SK-N-SH (cell line): ENCODE measurements at regions not wholly inside any gene's neighbourhood (a gene's known extent, or its start where the extent isn't known, plus 50 kb on each side); places are given as distances from the start of the nearest gene placed in this dataset.

ENCODE experiments used
- CTCF ChIA-PET: fragments of 300-600, 350-600 bp; formaldehyde crosslinking; extraction: SDS; loops from one replicate; lab custom pipeline; 2021; lab: Yijun Ruan, JAX
- POLR2A ChIA-PET: fragments of 350-600 bp; sonication (Branson Sonifier 250); formaldehyde crosslinking; extraction: SDS; loops from one replicate; lab custom pipeline; 2020; ENCODE audit warnings: antibody characterized with exemption, inconsistent platforms; lab: Yijun Ruan, JAX
- DNase-seq: peaks from one replicate; pipeline ENCODE4 v3.0.0; 2012
- H2AFZ ChIP-seq: fragments of 200-600 bp; sonication (generic); 2 replicates; pipeline ENCODE4 v1.8.1; 2016; ENCODE audit warnings: antibody characterized with exemption, mild to moderate bottlenecking, low read depth
- H3F3A ChIP-seq: fragments of 200-600 bp; sonication (generic); replicated peaks from 2 replicates; pipeline ENCODE3; 2016; ENCODE audit warnings: antibody characterized with exemption, mild to moderate bottlenecking; ENCODE audit not compliant: insufficient read depth
- H3K27ac ChIP-seq, 2 experiments: fragments of 200-500 bp in 1 of 2; fragments of 200-600 bp in 1 of 2; sonication (Bioruptor generic) in 1 of 2; sonication (generic), shearing (Covaris generic) in 1 of 2; 2 replicates each; pipeline versions ENCODE4 v1.5.1 to v1.6.1; 2014 to 2016; ENCODE audit warnings: low read depth in 2 of 2, inconsistent platforms in 1 of 2, low read length in 1 of 2, mild to moderate bottlenecking in 1 of 2, mixed read lengths in 1 of 2
- H3K27me3 ChIP-seq: fragments of 200-600 bp; sonication (generic), shearing (Covaris generic); 2 replicates; pipeline ENCODE4 v1.6.1; 2016; ENCODE audit warnings: mixed run types; ENCODE audit not compliant: insufficient read depth
- H3K36me3 ChIP-seq, 2 experiments: fragments of 200-500 bp in 1 of 2; fragments of 200-600 bp in 1 of 2; sonication (Bioruptor generic) in 1 of 2; sonication (generic) in 1 of 2; replicated peaks in 1 of 2; 2 replicates each; pipeline versions ENCODE3 to v1.5.1; 2014 to 2016; ENCODE audit warnings: low read length in 1 of 2, mild to moderate bottlenecking in 1 of 2; ENCODE audit not compliant: insufficient read depth in 2 of 2, control insufficient read depth in 1 of 2
- H3K4me1 ChIP-seq, 2 experiments: fragments of 200-500 bp in 1 of 2; fragments of 200-600 bp in 1 of 2; sonication (Bioruptor generic) in 1 of 2; sonication (generic), shearing (Covaris generic) in 1 of 2; 2 replicates each; pipeline versions ENCODE4 v1.5.1 to v1.6.1; 2014 to 2016; ENCODE audit warnings: low read depth in 1 of 2, low read length in 1 of 2, mixed run types in 1 of 2; ENCODE audit not compliant: insufficient read depth in 2 of 2, control insufficient read depth in 1 of 2
- H3K4me2 ChIP-seq: fragments of 200-600 bp; sonication (generic), shearing (Covaris generic); 2 replicates; pipeline ENCODE4 v1.6.1; 2017; ENCODE audit warnings: mixed run types
- H3K4me3 ChIP-seq, 2 experiments: fragments of 200-500 bp in 1 of 2; fragments of 200-600 bp in 1 of 2; sonication (Bioruptor generic) in 1 of 2; sonication (generic), shearing (Covaris generic) in 1 of 2; 2 replicates each; pipeline versions ENCODE4 v1.5.1 to v1.8.1; 2014 to 2016; ENCODE audit warnings: low read depth in 2 of 2, inconsistent platforms in 1 of 2, low read length in 1 of 2, mild to moderate bottlenecking in 1 of 2, mixed read lengths in 1 of 2, moderate library complexity in 1 of 2
- H3K79me2 ChIP-seq: fragments of 200-600 bp; sonication (generic); 2 replicates; pipeline ENCODE4 v1.8.1; 2017; ENCODE audit warnings: mild to moderate bottlenecking; ENCODE audit not compliant: insufficient read depth
- H3K9ac ChIP-seq: fragments of 200-600 bp; sonication (generic); 2 replicates; pipeline ENCODE4 v1.6.1; 2017; ENCODE audit warnings: mixed run types
- H3K9me2 ChIP-seq: fragments of 200-600 bp; sonication (generic); 2 replicates; pipeline ENCODE4 v1.6.1; 2017; ENCODE audit warnings: mixed run types
- H3K9me3 ChIP-seq: fragments of 200-600 bp; sonication (generic); 2 replicates; pipeline ENCODE4 v1.6.1; 2017; ENCODE audit warnings: mixed run types, mild to moderate bottlenecking, moderate library complexity
- H4K20me1 ChIP-seq: fragments of 200-600 bp; sonication (generic); 2 replicates; pipeline ENCODE4 v1.6.1; 2017; ENCODE audit warnings: mild to moderate bottlenecking, mixed run types; ENCODE audit not compliant: insufficient read depth
- CHD2 ChIP-seq: fragments of 150-350 bp; IDR thresholded peaks from 2 replicates; pipeline ENCODE4 v1.6.1; 2018; ENCODE audit warnings: low read length; ENCODE audit not compliant: partially characterized antibody
- ELF1 ChIP-seq: IDR thresholded peaks from 2 replicates; pipeline ENCODE4 v1.4.0; 2012
- EP300 ChIP-seq, 2 experiments: IDR thresholded peaks; 2 replicates each; pipeline versions ENCODE4 v1.4.0 to v1.6.1; 2012; ENCODE audit warnings: borderline replicate concordance in 1 of 2, low read depth in 1 of 2, low read length in 1 of 2
- EZH2phosphoT487 ChIP-seq: fragments of 200-600 bp; sonication (generic); IDR thresholded peaks from 2 replicates; pipeline ENCODE4 v1.6.1; 2017; ENCODE audit warnings: low read depth, mixed run types, mild to moderate bottlenecking, antibody characterized with exemption, moderate library complexity, borderline replicate concordance
- FOXM1 ChIP-seq: IDR thresholded peaks from 2 replicates; pipeline ENCODE4 v1.4.0; 2012; ENCODE audit warnings: low read depth, mild to moderate bottlenecking
- GABPA ChIP-seq: IDR thresholded peaks from 2 replicates; pipeline ENCODE4 v1.4.0; 2012; ENCODE audit warnings: low read depth, mild to moderate bottlenecking
- MEF2A ChIP-seq: IDR thresholded peaks from 2 replicates; pipeline ENCODE4 v1.4.0; 2012; ENCODE audit warnings: low read depth, borderline replicate concordance
- MXI1 ChIP-seq: IDR thresholded peaks from 2 replicates; pipeline ENCODE4 v1.6.1; 2012; ENCODE audit warnings: mild to moderate bottlenecking, low read depth, low read length, improper control_type of control experiment
- NFIC ChIP-seq: IDR thresholded peaks from 2 replicates; pipeline ENCODE4 v1.4.0; 2012; ENCODE audit warnings: borderline replicate concordance
- NRF1 ChIP-seq: IDR thresholded peaks from 2 replicates; pipeline ENCODE4 v1.6.1; 2012; ENCODE audit warnings: low read depth, mild to moderate bottlenecking, low read length
- POLR2AphosphoS5 ChIP-seq: IDR thresholded peaks from 2 replicates; pipeline ENCODE4 v1.6.1; 2012; ENCODE audit warnings: low read depth, low read length
- RAD21 ChIP-seq: IDR thresholded peaks from 2 replicates; pipeline ENCODE4 v1.6.1; 2012; ENCODE audit warnings: mild to moderate bottlenecking, low read length
- RCOR1 ChIP-seq: fragments of 150-350 bp; IDR thresholded peaks from 2 replicates; pipeline ENCODE4 v1.6.1; 2017; ENCODE audit warnings: antibody characterized with exemption, low read length
- SMC3 ChIP-seq: IDR thresholded peaks from 2 replicates; pipeline ENCODE4 v1.6.1; 2012; ENCODE audit warnings: low read depth, low read length, improper control_type of control experiment
- TAF1 ChIP-seq: IDR thresholded peaks from 2 replicates; pipeline ENCODE4 v1.6.1; 2012; ENCODE audit warnings: low read depth, mild to moderate bottlenecking, low read length, moderate library complexity, borderline replicate concordance
- TEAD4 ChIP-seq: IDR thresholded peaks from 2 replicates; pipeline ENCODE4 v1.4.0; 2012; ENCODE audit warnings: mild to moderate bottlenecking, borderline replicate concordance; ENCODE audit not compliant: insufficient read depth
- USF1 ChIP-seq: IDR thresholded peaks from 2 replicates; pipeline ENCODE4 v1.4.0; 2012; ENCODE audit warnings: low read depth, borderline replicate concordance
- YY1 ChIP-seq: IDR thresholded peaks from 2 replicates; pipeline ENCODE4 v1.4.0; 2012; ENCODE audit warnings: low read depth, mild to moderate bottlenecking
- ZBTB33 ChIP-seq: IDR thresholded peaks from 2 replicates; pipeline ENCODE4 v1.4.0; 2012; ENCODE audit warnings: low read depth, borderline replicate concordance
- WGBS: methylation state at CpG from one replicate; pipeline ENCODE4 v1.1.6; 2017; ENCODE audit warnings: low lambda C conversion rate; 5-methylcytosine and 5-hydroxymethylcytosine counted together
- TF ChIP-seq, protein P1 (sequence below): fragments of 150-350 bp; IDR thresholded peaks from 2 replicates; pipeline ENCODE4 v1.6.1; 2016; ENCODE audit warnings: mild to moderate bottlenecking, low read depth, low read length
- TF ChIP-seq, protein P2 (sequence below): IDR thresholded peaks from 2 replicates; pipeline ENCODE4; 2012
- TF ChIP-seq, protein P3 (sequence below): fragments of 150-350 bp; IDR thresholded peaks from 2 replicates; pipeline ENCODE4 v1.6.1; 2017; ENCODE audit warnings: antibody characterized with exemption, low read length, low read depth, borderline replicate concordance

GRCh38 chr5:125537661-125538060 lies 791.2 kb upstream of the ZNF608 start:
- DNase-seq, result no peak
- WGBS, result 48% methylated on average over 2 of the region's 2 CpGs
- TF ChIP-seq EZH2phosphoT487 (no peak), RCOR1 (no peak), FOXM1 (no peak), ZBTB33 (no peak), EP300 (IDR thresholded peaks at IDR 0.05; ENCODE audit: borderline replicate concordance in 1 of 2, low read depth in 1 of 2, low read length in 1 of 2) (no peak), NFIC (no peak), SMC3 (no peak), TEAD4 (no peak)
- TF ChIP-seq, protein P1, sequence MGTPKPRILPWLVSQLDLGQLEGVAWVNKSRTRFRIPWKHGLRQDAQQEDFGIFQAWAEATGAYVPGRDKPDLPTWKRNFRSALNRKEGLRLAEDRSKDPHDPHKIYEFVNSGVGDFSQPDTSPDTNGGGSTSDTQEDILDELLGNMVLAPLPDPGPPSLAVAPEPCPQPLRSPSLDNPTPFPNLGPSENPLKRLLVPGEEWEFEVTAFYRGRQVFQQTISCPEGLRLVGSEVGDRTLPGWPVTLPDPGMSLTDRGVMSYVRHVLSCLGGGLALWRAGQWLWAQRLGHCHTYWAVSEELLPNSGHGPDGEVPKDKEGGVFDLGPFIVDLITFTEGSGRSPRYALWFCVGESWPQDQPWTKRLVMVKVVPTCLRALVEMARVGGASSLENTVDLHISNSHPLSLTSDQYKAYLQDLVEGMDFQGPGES, result no peak
- TF ChIP-seq, protein P2, sequence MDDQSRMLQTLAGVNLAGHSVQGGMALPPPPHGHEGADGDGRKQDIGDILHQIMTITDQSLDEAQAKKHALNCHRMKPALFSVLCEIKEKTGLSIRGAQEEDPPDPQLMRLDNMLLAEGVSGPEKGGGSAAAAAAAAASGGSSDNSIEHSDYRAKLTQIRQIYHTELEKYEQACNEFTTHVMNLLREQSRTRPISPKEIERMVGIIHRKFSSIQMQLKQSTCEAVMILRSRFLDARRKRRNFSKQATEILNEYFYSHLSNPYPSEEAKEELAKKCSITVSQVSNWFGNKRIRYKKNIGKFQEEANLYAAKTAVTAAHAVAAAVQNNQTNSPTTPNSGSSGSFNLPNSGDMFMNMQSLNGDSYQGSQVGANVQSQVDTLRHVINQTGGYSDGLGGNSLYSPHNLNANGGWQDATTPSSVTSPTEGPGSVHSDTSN, result no peak
- H3K9me3 ChIP-seq, result peaks cover 7% of the 10 kb centered on the region; the same call in 1 of the 2 replicates
- H3K9me2 ChIP-seq, result no peaks in the 10 kb centered on the region
- no peak overlapping the region for H3K4me3 ChIP-seq
- H3K4me1 ChIP-seq, result no peaks in the 10 kb centered on the region
- H3K79me2 ChIP-seq, result no peaks in the 10 kb centered on the region
- no peaks in the 10 kb centered on the region for H4K20me1 ChIP-seq
- no peak overlapping the region for H2AFZ ChIP-seq
- H3K36me3 ChIP-seq, result no peaks in the 10 kb centered on the region
- H3F3A ChIP-seq, result no peaks in the 10 kb centered on the region
- H3K27me3 ChIP-seq, result no peaks in the 10 kb centered on the region
- H3K27ac ChIP-seq, result no peak overlapping the region
- no peak overlapping the region for H3K4me2 ChIP-seq
- H3K9ac ChIP-seq, result no peak overlapping the region
- ChIA-PET POLR2A (no interaction called here), CTCF (no interaction called here)

- Histone ChIP-seq H3K79me2 (no peaks in the 10 kb centered on the region), H2AFZ (no peak overlapping the region), H3K4me3 (no peak overlapping the region), H3K36me3 (no peaks in the 10 kb centered on the region), H3K4me2 (no peak overlapping the region), H3K27ac (no peak overlapping the region), H4K20me1 (no peaks in the 10 kb centered on the region), H3K4me1 (no peaks in the 10 kb centered on the region), H3K9me2 (no peaks in the 10 kb centered on the region), H3K9me3 (peaks cover 7% of the 10 kb centered on the region; the same call in 1 of the 2 replicates), H3K9ac (no peak overlapping the region), H3F3A (no peaks in the 10 kb centered on the region), H3K27me3 (no peaks in the 10 kb centered on the region)
- 52% methylated on average over 2 of the region's 2 CpGs for WGBS
- ChIA-PET POLR2A (no interaction called here), CTCF (no interaction called here)
- DNase-seq, result no peak
- TF ChIP-seq NRF1 (no peak), TAF1 (no peak), SMC3 (no peak), USF1 (no peak), ELF1 (no peak), RCOR1 (no peak), GABPA (no peak), RAD21 (no peak), YY1 (no peak), MXI1 (no peak), POLR2AphosphoS5 (no peak), MEF2A (no peak), EP300 (IDR thresholded peaks at IDR 0.05; ENCODE audit: borderline replicate concordance in 1 of 2, low read depth in 1 of 2, low read length in 1 of 2) (no peak), CHD2 (no peak)
- TF ChIP-seq, protein P2, result no peak
- TF ChIP-seq, protein P3, sequence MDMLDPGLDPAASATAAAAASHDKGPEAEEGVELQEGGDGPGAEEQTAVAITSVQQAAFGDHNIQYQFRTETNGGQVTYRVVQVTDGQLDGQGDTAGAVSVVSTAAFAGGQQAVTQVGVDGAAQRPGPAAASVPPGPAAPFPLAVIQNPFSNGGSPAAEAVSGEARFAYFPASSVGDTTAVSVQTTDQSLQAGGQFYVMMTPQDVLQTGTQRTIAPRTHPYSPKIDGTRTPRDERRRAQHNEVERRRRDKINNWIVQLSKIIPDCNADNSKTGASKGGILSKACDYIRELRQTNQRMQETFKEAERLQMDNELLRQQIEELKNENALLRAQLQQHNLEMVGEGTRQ, result no peak
These were observed 792.0 kb upstream of the ZNF608 start for GRCh38 chr5:125538469-125538868.
